Smooth muscle cell (in vitro differentiated cells): ENCODE measurements at regions not wholly inside any gene's neighbourhood (a gene's known extent, or its start where the extent isn't known, plus 50 kb on each side); places are given as distances from the start of the nearest gene placed in this dataset.

Source experiments
- DNase-seq: peaks from one replicate; lab custom pipeline; 2025; ENCODE audit not compliant: unreplicated experiment; lab: John Stamatoyannopoulos, UW
- H2AFZ ChIP-seq: fragments of 200-600 bp; sonication (generic); 2 replicates; pipeline ENCODE4 v1.6.0; 2016; ENCODE audit warnings: antibody characterized with exemption, low read depth, mild to moderate bottlenecking
- H3F3A ChIP-seq: fragments of 200-600 bp; sonication (generic); 2 replicates; pipeline ENCODE4 v1.6.0; 2017; ENCODE audit warnings: antibody characterized with exemption, low read depth
- H3K27ac ChIP-seq: fragments of 200-600 bp; sonication (generic); 2 replicates; pipeline ENCODE4 v1.5.1; 2016; ENCODE audit warnings: low read depth, mild to moderate bottlenecking
- H3K27me3 ChIP-seq: fragments of 200-600 bp; sonication (generic); 2 replicates; pipeline ENCODE4 v1.6.1; 2016; ENCODE audit warnings: low read depth, mild to moderate bottlenecking
- H3K36me3 ChIP-seq: fragments of 200-600 bp; sonication (generic); 2 replicates; pipeline ENCODE4 v1.5.1; 2016; ENCODE audit warnings: low read depth
- H3K4me1 ChIP-seq: fragments of 200-600 bp; sonication (generic); 2 replicates; pipeline ENCODE4 v1.5.1; 2016; ENCODE audit warnings: low read depth
- H3K4me2 ChIP-seq: fragments of 200-600 bp; sonication (generic); 2 replicates; pipeline ENCODE4 v1.6.0; 2016; ENCODE audit warnings: mild to moderate bottlenecking
- H3K4me3 ChIP-seq: fragments of 200-600 bp; sonication (generic); 2 replicates; pipeline ENCODE4 v1.5.1; 2016; ENCODE audit warnings: mild to moderate bottlenecking
- H3K79me2 ChIP-seq: fragments of 200-600 bp; sonication (generic); 2 replicates; pipeline ENCODE4 v1.6.0; 2016; ENCODE audit warnings: low read depth, mild to moderate bottlenecking
- H3K9ac ChIP-seq: fragments of 200-600 bp; sonication (generic); 2 replicates; pipeline ENCODE4 v1.6.0; 2016; ENCODE audit warnings: low read depth
- H3K9me3 ChIP-seq: fragments of 200-600 bp; sonication (generic); replicated peaks from 2 replicates; pipeline ENCODE4 v1.5.1; 2016; ENCODE audit warnings: low read depth
- H4K20me1 ChIP-seq: fragments of 200-600 bp; sonication (generic); 2 replicates; pipeline ENCODE4 v1.6.0; 2016; ENCODE audit warnings: low read depth
- WGBS: methylation state at CpG from one replicate; pipeline ENCODE4 v1.1.7; 2016; ENCODE audit warnings: low lambda C conversion rate; 5-methylcytosine and 5-hydroxymethylcytosine counted together
- TF ChIP-seq, protein P1 (sequence below): fragments of 200-600 bp; sonication (generic); IDR thresholded peaks from 2 replicates; pipeline ENCODE4 v1.5.1; 2017; ENCODE audit warnings: borderline replicate concordance, mild to moderate bottlenecking, antibody characterized with exemption; ENCODE audit not compliant: insufficient read depth, poor library complexity, severe bottlenecking

DNA sequence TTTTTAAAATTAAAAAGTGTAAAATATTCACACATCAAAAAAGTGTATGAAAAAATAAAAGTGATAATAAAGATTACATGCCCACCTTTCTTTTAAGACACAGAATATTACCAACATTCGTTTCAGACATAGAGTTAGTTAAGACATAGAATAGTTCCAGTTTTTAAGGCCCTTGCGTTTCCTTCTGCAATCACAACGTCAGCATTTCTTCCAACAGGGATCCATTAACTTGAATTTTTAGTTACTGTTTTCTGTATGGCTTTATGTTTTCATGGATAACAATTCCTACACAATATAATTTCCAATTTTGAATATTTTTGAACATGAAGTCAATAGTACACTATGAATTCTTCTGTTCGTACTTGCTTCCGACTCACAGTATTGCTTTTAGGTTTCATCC lies 170.8 kb upstream of the C11orf87 start:
- no peak overlapping the region for H3K27ac ChIP-seq
- no peak for DNase-seq
- H4K20me1 ChIP-seq: no peaks in the 10 kb centered on the region
- H2AFZ ChIP-seq: no peak overlapping the region
- H3F3A ChIP-seq: peaks cover 5% of the 10 kb centered on the region
- no peaks in the 10 kb centered on the region for H3K36me3 ChIP-seq
- peaks cover 5% of the 10 kb centered on the region for H3K4me1 ChIP-seq
- TF ChIP-seq, protein P1, sequence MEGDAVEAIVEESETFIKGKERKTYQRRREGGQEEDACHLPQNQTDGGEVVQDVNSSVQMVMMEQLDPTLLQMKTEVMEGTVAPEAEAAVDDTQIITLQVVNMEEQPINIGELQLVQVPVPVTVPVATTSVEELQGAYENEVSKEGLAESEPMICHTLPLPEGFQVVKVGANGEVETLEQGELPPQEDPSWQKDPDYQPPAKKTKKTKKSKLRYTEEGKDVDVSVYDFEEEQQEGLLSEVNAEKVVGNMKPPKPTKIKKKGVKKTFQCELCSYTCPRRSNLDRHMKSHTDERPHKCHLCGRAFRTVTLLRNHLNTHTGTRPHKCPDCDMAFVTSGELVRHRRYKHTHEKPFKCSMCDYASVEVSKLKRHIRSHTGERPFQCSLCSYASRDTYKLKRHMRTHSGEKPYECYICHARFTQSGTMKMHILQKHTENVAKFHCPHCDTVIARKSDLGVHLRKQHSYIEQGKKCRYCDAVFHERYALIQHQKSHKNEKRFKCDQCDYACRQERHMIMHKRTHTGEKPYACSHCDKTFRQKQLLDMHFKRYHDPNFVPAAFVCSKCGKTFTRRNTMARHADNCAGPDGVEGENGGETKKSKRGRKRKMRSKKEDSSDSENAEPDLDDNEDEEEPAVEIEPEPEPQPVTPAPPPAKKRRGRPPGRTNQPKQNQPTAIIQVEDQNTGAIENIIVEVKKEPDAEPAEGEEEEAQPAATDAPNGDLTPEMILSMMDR: no peak
- H3K27me3 ChIP-seq: no peaks in the 10 kb centered on the region
- no peaks in the 10 kb centered on the region for H3K9me3 ChIP-seq
- WGBS: 95% methylated on average over 5 of the region's 5 CpGs
- no peaks in the 10 kb centered on the region for H3K79me2 ChIP-seq
- H3K4me2 ChIP-seq: no peak overlapping the region
- H3K9ac ChIP-seq: no peak overlapping the region
- H3K4me3 ChIP-seq: no peak overlapping the region

DNA sequence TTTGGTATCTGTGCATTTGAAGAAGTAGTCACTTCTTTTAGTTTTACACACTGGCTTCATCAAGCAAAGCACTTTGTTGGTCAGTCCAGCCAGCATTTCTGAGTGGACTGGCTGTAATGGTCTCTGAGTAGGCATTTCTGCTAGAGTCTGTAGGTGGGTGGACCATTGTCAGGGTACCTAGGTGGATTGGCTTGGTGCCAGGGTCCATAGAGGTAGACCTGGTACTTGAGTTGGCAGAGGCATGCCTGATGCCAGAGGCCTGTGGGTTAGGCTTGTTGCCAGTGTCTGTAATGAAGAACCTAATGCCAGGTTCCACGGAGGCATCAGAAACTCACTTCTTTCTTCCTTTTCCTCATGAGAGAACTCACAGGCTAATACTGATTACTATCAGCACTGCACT lies 157.9 kb upstream of the C11orf87 start:
- H3K27ac ChIP-seq: no peak overlapping the region
- 88% methylated on average over 1 of the region's 1 CpG for WGBS
- H2AFZ ChIP-seq: no peak overlapping the region
- DNase-seq: no peak
- no peak overlapping the region for H3K9ac ChIP-seq
- H3K79me2 ChIP-seq: no peaks in the 10 kb centered on the region
- peaks cover 11% of the 10 kb centered on the region for H3K9me3 ChIP-seq
- no peak overlapping the region for H3K4me3 ChIP-seq
- H3K4me2 ChIP-seq: no peak overlapping the region
- no peaks in the 10 kb centered on the region for H3K4me1 ChIP-seq
- no peaks in the 10 kb centered on the region for H3K36me3 ChIP-seq
- TF ChIP-seq, protein P1: no peak
- no peaks in the 10 kb centered on the region for H3K27me3 ChIP-seq
- H3F3A ChIP-seq: no peaks in the 10 kb centered on the region
- H4K20me1 ChIP-seq: no peaks in the 10 kb centered on the region

DNA sequence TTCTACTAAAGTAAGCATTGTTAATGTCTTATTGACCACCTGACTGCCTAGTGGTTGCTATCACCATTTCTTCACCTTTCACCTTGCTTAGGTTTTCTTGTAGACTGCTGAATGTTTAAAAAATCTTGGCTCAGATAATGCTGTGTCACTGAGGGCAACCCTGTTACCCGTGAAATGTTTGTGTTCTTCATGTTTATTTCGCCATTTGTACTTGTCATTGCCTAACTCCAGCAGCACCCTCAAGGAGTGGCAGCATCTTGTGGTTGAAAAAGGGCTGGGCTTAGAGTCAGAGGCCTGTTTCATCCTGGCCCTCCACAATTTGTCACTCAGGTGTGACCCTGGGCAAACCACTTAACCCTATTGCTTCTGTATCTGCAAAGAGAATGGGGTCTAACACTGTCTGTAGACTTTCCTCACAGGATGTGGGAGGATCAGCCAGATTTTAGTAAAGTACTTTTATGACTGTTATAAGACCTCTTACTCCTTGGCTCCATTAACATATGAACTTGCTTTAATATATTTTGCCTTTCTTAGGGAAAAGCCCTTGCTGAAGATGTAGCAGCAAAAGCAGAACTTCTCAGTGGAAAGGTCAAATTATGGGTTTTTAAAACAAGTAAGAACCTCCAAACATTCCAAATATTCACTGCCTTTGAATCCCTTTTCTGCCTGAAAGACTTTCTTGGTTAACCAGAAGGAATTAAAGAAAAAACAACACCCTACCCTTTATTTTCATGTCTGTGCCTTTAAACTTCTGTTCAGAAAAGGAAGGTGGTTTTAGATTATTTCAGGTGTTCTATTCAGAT lies 154.5 kb upstream of the C11orf87 start:
- no peaks in the 10 kb centered on the region for H3K4me1 ChIP-seq
- WGBS: 68% methylated on average over 2 of the region's 2 CpGs
- peaks cover 17% of the 10 kb centered on the region for H3K9me3 ChIP-seq
- no peak overlapping the region for H3K4me2 ChIP-seq
- no peak overlapping the region for H3K4me3 ChIP-seq
- H3K9ac ChIP-seq: no peak overlapping the region
- DNase-seq: no peak
- no peaks in the 10 kb centered on the region for H3K36me3 ChIP-seq
- no peak overlapping the region for H3K27ac ChIP-seq
- no peaks in the 10 kb centered on the region for H3K27me3 ChIP-seq
- H2AFZ ChIP-seq: no peak overlapping the region
- H3K79me2 ChIP-seq: no peaks in the 10 kb centered on the region
- H3F3A ChIP-seq: no peaks in the 10 kb centered on the region
- no peaks in the 10 kb centered on the region for H4K20me1 ChIP-seq
- TF ChIP-seq, protein P1: no peak

DNA sequence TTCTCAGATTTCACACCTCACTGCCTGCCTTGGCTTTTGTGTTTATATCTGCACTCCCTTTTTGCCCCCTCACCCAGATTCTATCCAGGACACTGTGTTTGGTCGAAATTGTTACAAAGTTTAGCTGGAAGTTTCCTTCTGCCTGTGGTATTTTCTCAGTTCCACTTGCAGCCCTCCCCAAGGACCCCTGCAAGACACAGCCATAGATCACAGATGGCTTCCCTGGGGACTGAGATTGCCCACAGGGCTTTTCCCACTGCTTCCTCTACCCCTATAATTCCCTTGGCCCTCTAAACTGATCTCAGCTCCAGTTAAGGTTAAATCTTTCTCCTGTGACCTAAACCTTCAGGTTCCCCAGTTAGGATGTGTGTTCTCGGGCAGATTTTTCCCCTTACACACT lies 146.1 kb upstream of the C11orf87 start:
- Histone ChIP-seq H3K27ac (no peak overlapping the region), H2AFZ (no peak overlapping the region), H3K4me1 (peaks cover 5% of the 10 kb centered on the region), H3K4me2 (no peak overlapping the region), H3F3A (no peaks in the 10 kb centered on the region), H3K9me3 (peaks cover 5% of the 10 kb centered on the region), H4K20me1 (no peaks in the 10 kb centered on the region), H3K36me3 (no peaks in the 10 kb centered on the region), H3K9ac (no peak overlapping the region), H3K27me3 (no peaks in the 10 kb centered on the region), H3K79me2 (no peaks in the 10 kb centered on the region), H3K4me3 (no peak overlapping the region)
- TF ChIP-seq, protein P1: no peak
- DNase-seq: no peak
- WGBS: 89% methylated on average over 2 of the region's 2 CpGs
